ENCODE measurements at regions not wholly inside any gene's neighbourhood (a gene's known extent, or its start where the extent isn't known, plus 50 kb on each side); places are given as distances from the start of the nearest gene placed in this dataset.

GRCh38 chrX:17919896-17920446 is 58.9 kb upstream of the RAI2 start:
- TF ChIP-seq EZH2 (IDR thresholded peaks at IDR 0.05; ENCODE audit: borderline replicate concordance, low read length) (no peak), CTCF (IDR thresholded peaks at IDR 0.05; ENCODE audit: low read length) (no peak)

All from OCI-LY1 (cell line).